NCI-H226 (cell line): ENCODE measurements at regions not wholly inside any gene's neighbourhood (a gene's known extent, or its start where the extent isn't known, plus 50 kb on each side); places are given as distances from the start of the nearest gene placed in this dataset.

ENCODE experiments used
- DNase-seq: peaks from one replicate; pipeline ENCODE4 v3.0.0-alpha.2; 2015

GRCh38 chr3:132239587-132239986 is 77.6 kb upstream of the ACP3 start:
- DNase-seq = no peak

- DNase-seq = no peak
Observed at GRCh38 chr3:132241776-132242514, 75.3 kb upstream of the ACP3 start.

- no peak for DNase-seq
Observed at GRCh38 chr3:132242790-132243189, 74.4 kb upstream of the ACP3 start.

- DNase-seq = no peak
Observed at GRCh38 chr3:132245552-132246142, 71.6 kb upstream of the ACP3 start.

GRCh38 chr3:132246212-132246611 is 71.0 kb upstream of the ACP3 start:
- no peak for DNase-seq

GRCh38 chr3:132247211-132247610 is 70.0 kb upstream of the ACP3 start:
- DNase-seq = no peak

GRCh38 chr3:132248490-132248889 is 68.7 kb upstream of the ACP3 start:
- no peak for DNase-seq

- no peak for DNase-seq
Observed at GRCh38 chr3:132253262-132253878, 63.8 kb upstream of the ACP3 start.

- DNase-seq = no peak
Observed at GRCh38 chr3:132254076-132254755, 63.0 kb upstream of the ACP3 start.

- peak; percentile 38 for DNase-seq
Observed at GRCh38 chr3:132255041-132255745, 62.0 kb upstream of the ACP3 start.

- peak; percentile 32 for DNase-seq
Observed at GRCh38 chr3:132256989-132257388, 60.2 kb upstream of the ACP3 start.

GRCh38 chr3:132261506-132261905 is 55.7 kb upstream of the ACP3 start:
- no peak for DNase-seq

GRCh38 chr3:132262305-132262704 is 54.9 kb upstream of the ACP3 start:
- no peak for DNase-seq

- no peak for DNase-seq
Observed at GRCh38 chr3:132262956-132263355, 54.3 kb upstream of the ACP3 start.

- no peak for DNase-seq
Observed at GRCh38 chr3:132265028-132265427, 52.2 kb upstream of the ACP3 start.

GRCh38 chr3:132265488-132265887 is 51.7 kb upstream of the ACP3 start:
- DNase-seq = no peak

GRCh38 chr3:132267391-132267993 is 49.7 kb upstream of the ACP3 start:
- no peak for DNase-seq
